Left cardiac atrium (tissue), 4 donors: ENCODE measurements at regions not wholly inside any gene's neighbourhood (a gene's known extent, or its start where the extent isn't known, plus 50 kb on each side); places are given as distances from the start of the nearest gene placed in this dataset.
A peak's percentile ranks its signal among the peaks of the same experiment; 100 is the strongest.

Experiments used
- ATAC-seq, 2 donors: fragments of 200-7000 bp; cut with Tn5 transposase; one replicate each; pipeline ENCODE4 v1.9.1; 2020; ENCODE audit warnings: mild to moderate bottlenecking in 2 of 2, moderate library complexity in 2 of 2
- DNase-seq: peaks from one replicate; pipeline ENCODE4 v3.0.0-alpha.2; 2020
- intact Hi-C, 2 donors: fragments of 100-400 bp; cut with DNase I; formaldehyde crosslinking; loops; one replicate each; pipeline versions ENCODE4 v1.14.1 to v1.15.1; 2022 to 2023
- donor health status: DM: no; HTN: yes; CAD: no.
- donor health status: DM: no; HTN: yes; CAD: no; lungs with severe emphysema.
- donor health status: DM: yes; HTN: yes; CAD: no.
- donor health status: Dilated cardiomyopathy.

DNA sequence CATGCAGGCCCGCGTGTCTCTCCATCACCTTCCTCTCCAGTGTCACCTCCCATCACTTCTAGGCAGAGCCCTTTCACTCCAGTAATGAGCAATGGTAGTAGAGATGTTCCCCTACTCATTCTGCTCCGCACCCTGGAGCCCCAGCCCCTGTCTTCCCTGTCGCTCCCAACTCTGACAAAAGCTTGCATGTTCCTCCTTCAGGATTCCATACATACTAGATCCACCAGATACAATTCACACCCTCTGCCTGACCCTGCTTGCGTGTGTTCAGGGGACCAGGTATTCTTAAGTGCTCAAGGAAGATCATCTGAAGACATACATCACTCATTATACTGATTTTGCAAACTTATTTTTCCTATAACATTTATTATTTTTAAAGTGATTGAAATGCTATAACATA lies 222.7 kb downstream of the SNX19 start:
- ATAC-seq (no peak), DNase-seq (no peak)
- intact Hi-C loops = no loop called here

DNA sequence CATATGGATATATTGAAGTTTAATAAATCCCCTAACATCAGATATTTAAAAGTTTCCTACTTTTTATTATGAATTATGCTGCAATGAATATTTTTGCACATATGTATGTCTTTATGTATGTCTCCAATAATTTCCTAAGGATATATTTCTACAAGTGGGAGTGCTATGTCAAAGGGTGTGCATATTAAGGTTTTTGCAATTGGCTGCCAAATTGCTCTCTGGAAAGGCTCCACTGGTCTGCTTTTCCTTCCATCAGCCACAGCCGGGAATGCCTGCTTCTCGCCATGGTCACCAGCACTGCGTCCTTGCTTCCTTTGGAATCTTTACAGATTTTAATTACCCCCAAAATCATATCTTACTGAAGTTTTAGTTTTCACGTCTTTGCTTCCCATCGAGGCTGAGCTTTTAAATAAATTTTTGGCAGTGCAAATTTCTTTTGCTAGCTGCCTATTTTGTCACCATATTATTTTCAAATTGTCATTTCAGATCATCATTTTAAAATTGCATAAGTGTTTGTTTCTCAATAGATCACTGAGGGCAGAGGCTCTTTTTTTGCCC lies 221.7 kb downstream of the SNX19 start:
- ATAC-seq = no peak
- intact Hi-C loops = no loop called here

DNA sequence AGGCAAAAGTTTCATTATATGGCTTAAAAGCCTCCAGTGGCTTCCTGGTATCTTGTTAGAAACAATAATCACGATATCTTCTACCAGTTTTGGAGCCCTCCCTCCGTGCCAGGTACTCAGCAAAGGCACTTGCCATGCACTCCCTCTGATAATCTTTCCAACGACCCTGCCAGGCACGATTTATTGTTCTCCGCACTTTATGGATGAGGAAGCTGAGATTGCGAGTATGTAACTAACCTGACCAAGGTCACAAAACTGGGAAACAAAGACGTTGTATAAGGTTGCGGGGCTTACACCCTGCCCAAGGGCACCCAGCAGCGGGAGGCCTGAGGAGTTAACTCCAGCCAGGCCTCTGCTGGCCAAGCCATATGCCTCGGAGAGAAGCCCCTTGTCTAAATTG lies 218.1 kb downstream of the SNX19 start:
- DNase-seq (no peak), ATAC-seq (no peak)
- intact Hi-C loops = no loop called here

More for the DNA sequence above, 221.7 kb downstream of the SNX19 start:
- DNase-seq = no peak

GRCh38 chr11:130699561-130699960 lies 216.7 kb downstream of the SNX19 start:
- DNase-seq (no peak), ATAC-seq (no peak)

GRCh38 chr11:130700092-130700491 lies 216.2 kb downstream of the SNX19 start:
- DNase-seq (no peak), ATAC-seq (no peak)
- intact Hi-C loops = no loop called here

More at GRCh38 chr11:130699561-130699960, 216.7 kb downstream of the SNX19 start:
- intact Hi-C loops = no loop called here

GRCh38 chr11:130703489-130704190 lies 212.6 kb downstream of the SNX19 start:
- intact Hi-C loops = no loop called here
- DNase-seq = no peak
- ATAC-seq = no peak

DNA sequence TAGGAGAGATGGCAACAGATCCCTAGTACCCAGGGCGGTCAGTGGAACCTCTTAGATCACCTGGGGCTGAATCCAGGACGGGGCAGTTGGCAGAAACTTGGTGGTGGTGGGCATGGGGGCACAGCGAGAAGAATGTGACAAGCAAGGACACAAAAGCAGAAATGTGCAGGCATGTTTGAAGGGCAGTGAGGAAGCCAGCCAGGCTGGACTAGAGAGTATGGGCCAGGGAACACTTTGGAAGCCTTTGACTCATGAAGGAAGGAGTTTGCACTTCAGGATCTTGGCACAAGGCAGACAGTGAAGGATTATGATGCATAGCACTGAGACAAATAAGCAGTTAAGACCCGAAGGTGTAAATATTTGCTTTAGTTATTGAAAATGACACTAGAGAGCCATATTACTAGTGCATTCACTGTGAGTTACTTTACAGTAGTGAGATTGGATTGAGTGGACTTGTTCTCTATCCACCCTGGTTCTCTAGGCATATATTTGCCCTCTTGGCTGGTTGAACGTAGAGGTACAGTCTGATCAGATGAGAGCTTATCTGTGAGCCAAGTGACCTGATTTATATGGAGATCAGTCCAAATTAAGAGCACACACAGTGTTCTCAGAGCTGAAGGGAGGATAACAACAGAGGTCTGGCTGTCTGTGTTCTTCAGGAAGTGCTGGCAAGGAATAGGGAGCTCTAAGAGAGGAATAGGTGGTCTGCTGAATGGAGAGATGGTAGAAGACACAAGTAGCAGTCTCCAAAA lies 210.4 kb downstream of the SNX19 start:
- DNase-seq (no peak), ATAC-seq (peak in 1 of 2 donors; percentile 77)
- intact Hi-C loops = no loop called here

GRCh38 chr11:130706572-130706971 lies 209.7 kb downstream of the SNX19 start:
- ATAC-seq (no peak), DNase-seq (no peak)
- intact Hi-C loops = no loop called here

DNA sequence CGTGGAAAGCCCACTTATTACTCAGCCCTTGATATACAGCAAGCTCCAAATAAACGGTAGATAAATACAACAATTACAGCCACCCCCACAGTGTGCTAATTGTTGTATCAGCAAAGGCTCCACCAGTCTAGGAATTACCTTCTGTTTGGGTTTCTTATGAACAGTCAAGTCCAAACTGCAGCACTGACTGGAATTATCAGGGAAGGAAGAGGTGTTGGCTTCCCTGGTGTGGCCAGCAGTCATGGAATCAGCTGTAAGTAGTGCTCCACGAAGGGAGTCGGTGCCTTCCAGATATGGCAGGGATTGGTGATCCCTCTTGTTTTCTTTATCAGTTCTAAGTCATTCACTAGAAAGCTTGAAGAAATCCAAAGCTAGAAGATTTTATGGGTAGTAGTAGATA lies 209.1 kb downstream of the SNX19 start:
- intact Hi-C loops = no loop called here
- peak in 1 of 2 donors; percentile 50 for ATAC-seq
- DNase-seq = no peak

- intact Hi-C loops = no loop called here
- DNase-seq (no peak), ATAC-seq (no peak)
Measured at GRCh38 chr11:130709531-130709930, 206.7 kb downstream of the SNX19 start.

GRCh38 chr11:130710021-130710420 lies 206.3 kb downstream of the SNX19 start:
- DNase-seq (no peak), ATAC-seq (no peak)
- intact Hi-C loops = no loop called here

DNA sequence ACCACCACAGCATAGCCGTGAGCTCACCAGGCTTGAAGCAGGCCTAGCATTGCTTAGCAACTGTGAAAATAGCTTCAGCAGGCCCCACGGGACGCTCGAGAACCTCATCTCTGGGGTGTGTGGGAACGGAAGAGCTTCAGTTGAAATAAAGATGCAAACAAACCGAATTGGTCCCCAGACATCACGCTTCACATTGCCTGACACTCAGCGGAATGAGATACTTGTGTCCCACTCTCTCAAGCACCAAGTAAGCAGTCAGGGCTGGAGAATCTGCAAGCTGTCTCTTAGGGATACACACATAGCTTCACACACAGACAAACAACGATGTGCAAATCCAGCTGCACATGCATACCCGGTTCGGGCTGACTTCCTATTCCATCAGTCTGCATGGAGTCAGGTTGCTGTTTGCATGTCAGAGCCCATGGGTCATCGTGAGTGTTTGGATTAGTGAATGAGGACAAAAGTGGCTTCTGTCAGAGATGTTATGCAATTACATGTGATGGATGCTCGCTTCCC lies 205.7 kb downstream of the SNX19 start:
- intact Hi-C loops = no loop called here
- ATAC-seq = peak in 1 of 2 donors; percentile 11
- no peak for DNase-seq

- ATAC-seq (no peak), DNase-seq (no peak)
- intact Hi-C loops = no loop called here
Measured at GRCh38 chr11:130711193-130711592, 205.1 kb downstream of the SNX19 start.

- DNase-seq = no peak
- intact Hi-C loops = no loop called here
- no peak for ATAC-seq
Measured at GRCh38 chr11:130712480-130712879, 203.8 kb downstream of the SNX19 start.

- intact Hi-C loops = no loop called here
- DNase-seq = no peak
- ATAC-seq = no peak
Measured at GRCh38 chr11:130715085-130715876, 201.0 kb downstream of the SNX19 start.

DNA sequence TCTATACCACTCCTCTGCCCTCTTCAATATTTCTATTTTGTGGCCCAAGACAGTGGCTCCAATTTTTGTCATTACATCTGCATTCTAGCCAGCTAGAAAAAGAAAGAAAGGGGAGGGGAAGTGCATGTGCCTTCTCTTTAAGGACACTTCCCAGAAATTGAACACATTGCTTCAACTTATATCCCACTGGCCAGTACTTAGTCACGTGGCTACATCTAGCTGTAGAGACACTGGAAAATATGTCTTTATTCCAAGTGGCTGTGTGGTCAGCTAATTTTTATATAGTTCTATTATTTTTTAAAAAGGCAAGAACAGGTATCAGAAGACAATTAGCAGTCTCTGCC lies 200.4 kb downstream of the SNX19 start:
- no peak for ATAC-seq
- no peak for DNase-seq

DNA sequence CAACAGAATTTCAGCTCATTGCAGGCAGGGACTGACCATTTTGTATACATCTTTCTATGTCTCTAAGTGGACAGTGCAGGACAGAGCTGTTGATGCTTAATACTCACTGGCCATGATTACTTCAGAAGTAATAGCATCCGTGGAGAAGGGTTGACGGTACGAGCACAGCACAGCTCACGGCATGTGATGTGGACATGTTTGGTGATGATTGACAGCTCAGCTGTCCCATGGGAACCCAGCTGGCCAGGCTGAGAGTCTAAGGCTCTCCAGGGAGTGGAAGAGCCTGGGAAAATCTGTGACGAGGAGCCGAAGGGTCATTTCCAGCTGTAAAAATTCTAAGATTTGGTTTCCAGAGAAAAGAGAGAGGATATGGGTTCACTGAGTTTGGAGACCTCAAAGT lies 198.2 kb downstream of the SNX19 start:
- ATAC-seq (peak in 1 of 2 donors; percentile 73), DNase-seq (no peak)
- intact Hi-C loops = no loop called here

More for the DNA sequence above, 200.4 kb downstream of the SNX19 start:
- intact Hi-C loops = no loop called here

DNA sequence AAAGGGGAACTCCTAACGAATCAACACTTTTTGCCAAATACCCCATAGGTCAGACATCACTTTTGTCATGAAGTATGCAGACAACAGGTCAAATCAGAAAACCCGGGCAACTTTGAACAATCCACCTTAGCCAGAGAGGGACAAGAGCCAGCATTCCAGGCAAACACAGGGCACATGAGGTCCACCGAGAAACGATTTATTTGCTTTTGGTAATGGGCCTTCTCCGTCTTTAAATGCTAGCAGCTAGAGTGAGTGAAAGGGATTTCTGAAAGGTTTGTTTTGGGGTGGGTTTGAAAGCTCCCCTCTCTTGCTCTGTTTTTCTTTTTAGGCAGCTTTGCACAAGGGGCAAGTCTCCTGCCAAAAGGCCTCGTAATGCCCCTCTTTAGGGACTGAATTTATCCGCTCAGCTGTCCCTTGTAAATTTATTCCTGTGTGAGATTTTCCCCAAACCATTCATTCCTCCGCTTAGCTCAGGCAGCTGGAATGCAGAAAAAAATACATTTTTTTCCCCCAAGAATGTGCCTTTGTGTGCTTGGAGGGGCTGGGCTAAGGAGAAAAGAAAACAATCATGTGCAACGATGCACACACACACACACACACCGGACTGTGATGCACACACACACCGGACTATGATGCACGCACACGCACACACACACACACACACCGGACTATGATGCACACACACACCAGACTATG lies 196.9 kb downstream of the SNX19 start:
- intact Hi-C loops = no loop called here
- no peak for ATAC-seq
- no peak for DNase-seq
